ENCODE measurements at regions not wholly inside any gene's neighbourhood (a gene's known extent, or its start where the extent isn't known, plus 50 kb on each side); places are given as distances from the start of the nearest gene placed in this dataset.

DNA sequence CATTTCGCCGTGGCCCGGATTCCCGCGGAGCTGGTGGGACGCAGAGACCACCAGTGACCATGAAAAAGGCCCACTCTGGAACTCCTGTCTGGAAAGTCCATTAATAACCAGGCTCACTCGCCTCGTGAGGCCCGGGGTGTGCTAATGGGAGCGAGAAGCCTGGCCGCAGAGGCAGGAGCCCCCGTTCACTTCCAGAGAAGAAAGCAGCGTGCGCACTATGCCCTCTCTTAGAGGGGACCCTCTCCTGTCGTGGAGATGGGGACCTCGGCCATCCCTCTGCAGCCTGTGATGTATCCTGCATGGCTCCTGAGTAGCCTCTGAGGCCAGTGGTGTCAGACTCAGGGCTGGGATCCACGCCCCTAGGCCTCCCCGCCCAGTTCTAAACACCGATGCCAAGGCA, 134.1 kb upstream of the VRK1 start:
- 72 to 77% methylated on average over 19 of the region's 19 CpGs for WGBS, 2 donors
- H3K27me3 ChIP-seq: no peaks in the 10 kb centered on the region
- TF ChIP-seq POLR2A (IDR thresholded peaks at IDR 0.05) (no peak), EP300 (IDR thresholded peaks at IDR 0.05) (no peak)
- TF ChIP-seq, protein P1, sequence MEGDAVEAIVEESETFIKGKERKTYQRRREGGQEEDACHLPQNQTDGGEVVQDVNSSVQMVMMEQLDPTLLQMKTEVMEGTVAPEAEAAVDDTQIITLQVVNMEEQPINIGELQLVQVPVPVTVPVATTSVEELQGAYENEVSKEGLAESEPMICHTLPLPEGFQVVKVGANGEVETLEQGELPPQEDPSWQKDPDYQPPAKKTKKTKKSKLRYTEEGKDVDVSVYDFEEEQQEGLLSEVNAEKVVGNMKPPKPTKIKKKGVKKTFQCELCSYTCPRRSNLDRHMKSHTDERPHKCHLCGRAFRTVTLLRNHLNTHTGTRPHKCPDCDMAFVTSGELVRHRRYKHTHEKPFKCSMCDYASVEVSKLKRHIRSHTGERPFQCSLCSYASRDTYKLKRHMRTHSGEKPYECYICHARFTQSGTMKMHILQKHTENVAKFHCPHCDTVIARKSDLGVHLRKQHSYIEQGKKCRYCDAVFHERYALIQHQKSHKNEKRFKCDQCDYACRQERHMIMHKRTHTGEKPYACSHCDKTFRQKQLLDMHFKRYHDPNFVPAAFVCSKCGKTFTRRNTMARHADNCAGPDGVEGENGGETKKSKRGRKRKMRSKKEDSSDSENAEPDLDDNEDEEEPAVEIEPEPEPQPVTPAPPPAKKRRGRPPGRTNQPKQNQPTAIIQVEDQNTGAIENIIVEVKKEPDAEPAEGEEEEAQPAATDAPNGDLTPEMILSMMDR (IDR thresholded peaks at IDR 0.05): no peak
- no peaks in the 10 kb centered on the region for H3K4me1 ChIP-seq
- H3K36me3 ChIP-seq: no peaks in the 10 kb centered on the region
- DNase-seq (ENCODE audit: low spot score in 2 of 2): no peak
- H3K9me3 ChIP-seq: peaks cover 0 to 5% (median 0%) of the 10 kb centered on the region in 4 donors
- H3K27ac ChIP-seq: no peak overlapping the region
- no peak overlapping the region for H3K4me3 ChIP-seq

DNA sequence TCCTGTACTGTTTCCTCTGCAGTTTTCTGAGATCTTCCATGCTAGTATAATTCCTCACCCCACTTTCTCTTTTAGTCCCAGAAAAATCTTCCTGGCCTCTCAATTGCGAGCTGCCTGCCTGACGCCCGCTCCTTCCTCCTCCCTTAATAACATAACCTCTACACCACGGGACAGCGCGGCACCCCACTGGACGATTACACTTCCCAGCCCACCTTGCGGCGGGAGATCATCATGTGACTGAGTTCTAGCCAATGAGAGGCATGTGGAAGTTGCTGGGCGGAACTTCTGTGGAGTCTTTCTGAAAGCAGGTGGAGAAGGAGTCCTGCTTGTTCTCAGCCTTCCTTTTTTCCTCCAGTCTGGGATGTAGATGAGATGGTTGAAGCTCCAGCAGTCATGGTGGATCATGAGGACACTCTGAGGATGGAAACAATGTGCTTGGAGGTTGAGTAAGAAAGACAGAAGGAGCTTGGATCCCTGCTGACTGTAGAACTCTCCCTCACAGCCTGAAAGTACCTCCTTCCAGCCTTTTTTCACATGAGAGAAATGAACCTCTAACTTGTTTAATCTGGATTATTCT, 133.6 kb upstream of the VRK1 start:
- H3K36me3 ChIP-seq: no peaks in the 10 kb centered on the region
- no peaks in the 10 kb centered on the region for H3K4me1 ChIP-seq
- H3K27ac ChIP-seq: no peak overlapping the region
- H3K4me3 ChIP-seq: no peak overlapping the region
- 84 to 86% methylated on average over 10 of the region's 10 CpGs for WGBS, 2 donors
- no peaks in the 10 kb centered on the region for H3K27me3 ChIP-seq
- peaks cover 0 to 2% (median 0%) of the 10 kb centered on the region in 4 donors for H3K9me3 ChIP-seq
- DNase-seq (ENCODE audit: low spot score in 2 of 2): no peak
- TF ChIP-seq EP300 (IDR thresholded peaks at IDR 0.05) (no peak), POLR2A (IDR thresholded peaks at IDR 0.05) (no peak)
- TF ChIP-seq, protein P1 (IDR thresholded peaks at IDR 0.05): no peak

DNA sequence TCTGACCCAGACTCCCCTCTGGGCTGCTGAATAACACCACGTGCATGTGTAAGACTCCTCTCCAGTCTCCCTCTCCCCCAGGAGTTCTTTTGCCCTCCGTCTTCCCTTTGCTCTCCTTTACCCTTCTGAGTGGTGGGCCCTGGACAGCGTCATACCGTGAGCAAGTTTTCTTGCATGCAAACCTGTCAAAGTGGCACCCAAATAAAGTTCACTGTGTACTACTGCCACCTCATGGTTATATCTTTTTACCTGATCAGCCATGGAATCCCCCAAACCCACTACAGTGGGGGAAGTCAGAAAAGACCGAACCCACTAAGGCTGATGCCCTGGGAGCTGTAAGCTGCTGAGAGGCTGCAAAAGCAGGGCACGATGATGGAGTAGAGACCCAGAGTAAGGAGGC, 131.1 kb upstream of the VRK1 start:
- H3K27ac ChIP-seq: no peak overlapping the region
- no peak overlapping the region for H3K4me3 ChIP-seq
- TF ChIP-seq POLR2A (IDR thresholded peaks at IDR 0.05): no peak
- no peak for TF ChIP-seq EP300 (IDR thresholded peaks at IDR 0.05)
- TF ChIP-seq, protein P1 (IDR thresholded peaks at IDR 0.05): no peak
- 70 to 79% methylated on average over 6 of the region's 6 CpGs for WGBS, 2 donors
- H3K4me1 ChIP-seq: no peaks in the 10 kb centered on the region
- no peaks in the 10 kb centered on the region for H3K27me3 ChIP-seq
- DNase-seq (ENCODE audit: low spot score in 2 of 2): no peak
- H3K36me3 ChIP-seq: no peaks in the 10 kb centered on the region
- peaks cover 0 to 2% (median 0%) of the 10 kb centered on the region in 4 donors for H3K9me3 ChIP-seq

GRCh38 chr14:96670391-96670790, 126.8 kb upstream of the VRK1 start:
- DNase-seq (ENCODE audit: low spot score in 2 of 2): no peak
- Histone ChIP-seq H3K4me3 (no peak overlapping the region), H3K27ac (no peak overlapping the region), H3K9me3 (peaks cover 0 to 2% (median 0%) of the 10 kb centered on the region in 4 donors), H3K27me3 (no peaks in the 10 kb centered on the region), H3K36me3 (no peaks in the 10 kb centered on the region), H3K4me1 (no peaks in the 10 kb centered on the region)
- TF ChIP-seq, protein P1 (IDR thresholded peaks at IDR 0.05): no peak
- TF ChIP-seq EP300 (IDR thresholded peaks at IDR 0.05) (no peak), POLR2A (IDR thresholded peaks at IDR 0.05) (no peak)
- WGBS, 2 donors: 82 to 88% methylated on average over 2 of the region's 2 CpGs

DNA sequence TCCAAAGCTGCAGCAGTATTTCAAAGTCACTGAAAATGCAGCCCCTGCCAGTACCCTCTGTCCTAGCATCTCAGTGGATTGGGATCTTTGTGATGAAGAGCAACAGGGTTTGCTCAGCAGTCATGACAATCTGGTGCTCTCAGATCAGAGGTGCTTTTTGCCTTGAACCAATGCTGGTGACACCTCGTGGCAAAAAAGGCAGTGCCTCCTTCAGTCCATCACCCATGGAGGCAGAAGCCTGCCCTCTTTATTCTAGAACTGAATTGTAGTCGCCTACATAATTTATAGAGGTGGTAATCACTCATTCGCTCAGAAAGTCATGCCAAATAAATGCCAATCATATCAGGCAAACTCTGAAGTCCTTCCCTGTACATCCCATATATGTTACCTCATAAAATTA, 126.0 kb upstream of the VRK1 start:
- H3K36me3 ChIP-seq: no peaks in the 10 kb centered on the region
- 63 to 67% methylated on average over 3 of the region's 3 CpGs for WGBS, 2 donors
- TF ChIP-seq EP300 (IDR thresholded peaks at IDR 0.05) (no peak), POLR2A (IDR thresholded peaks at IDR 0.05) (no peak)
- TF ChIP-seq, protein P1 (IDR thresholded peaks at IDR 0.05): no peak
- H3K27ac ChIP-seq: no peak overlapping the region
- H3K4me1 ChIP-seq: no peaks in the 10 kb centered on the region
- no peaks in the 10 kb centered on the region for H3K9me3 ChIP-seq
- H3K27me3 ChIP-seq: no peaks in the 10 kb centered on the region
- no peak for DNase-seq (ENCODE audit: low spot score in 2 of 2)
- H3K4me3 ChIP-seq: no peak overlapping the region
